ACC112 (cell line): ENCODE measurements at regions not wholly inside any gene's neighbourhood (a gene's known extent, or its start where the extent isn't known, plus 50 kb on each side); places are given as distances from the start of the nearest gene placed in this dataset.

Experiments
- H2AFZ ChIP-seq: fragments of 200-600 bp; sonication (generic); one replicate; pipeline ENCODE4 v1.6.0; 2017; ENCODE audit warnings: antibody characterized with exemption, low read length; ENCODE audit not compliant: unreplicated experiment
- H3K27ac ChIP-seq: fragments of 200-600 bp; sonication (generic); 2 replicates; pipeline ENCODE4 v1.5.1; 2014; ENCODE audit warnings: low read depth, mild to moderate bottlenecking, antibody characterized with exemption, low read length, moderate library complexity
- H3K27me3 ChIP-seq: fragments of 200-600 bp; sonication (generic); 2 replicates; pipeline ENCODE4 v1.6.1; 2014; ENCODE audit warnings: mild to moderate bottlenecking, antibody characterized with exemption, low read length, moderate library complexity, mixed read lengths; ENCODE audit not compliant: insufficient read depth
- H3K36me3 ChIP-seq: fragments of 200-600 bp; sonication (generic); 2 replicates; pipeline ENCODE4 v1.6.1; 2016; ENCODE audit warnings: mild to moderate bottlenecking, antibody characterized with exemption, low read length, moderate library complexity, mixed read lengths; ENCODE audit not compliant: insufficient read depth
- H3K4me1 ChIP-seq: fragments of 200-600 bp; sonication (generic); one replicate; pipeline ENCODE4 v1.6.1; 2016; ENCODE audit warnings: low read length, mixed read lengths; ENCODE audit not compliant: insufficient read depth, unreplicated experiment, control insufficient read depth
- H3K4me3 ChIP-seq: fragments of 200-600 bp; sonication (generic); 2 replicates; pipeline ENCODE4 v1.5.1; 2014; ENCODE audit warnings: mild to moderate bottlenecking, low read depth, low read length
- H3K79me2 ChIP-seq: fragments of 200-600 bp; sonication (generic); one replicate; pipeline ENCODE4 v1.6.0; 2016; ENCODE audit warnings: low read length; ENCODE audit not compliant: control insufficient read depth, unreplicated experiment, insufficient read depth

DNA sequence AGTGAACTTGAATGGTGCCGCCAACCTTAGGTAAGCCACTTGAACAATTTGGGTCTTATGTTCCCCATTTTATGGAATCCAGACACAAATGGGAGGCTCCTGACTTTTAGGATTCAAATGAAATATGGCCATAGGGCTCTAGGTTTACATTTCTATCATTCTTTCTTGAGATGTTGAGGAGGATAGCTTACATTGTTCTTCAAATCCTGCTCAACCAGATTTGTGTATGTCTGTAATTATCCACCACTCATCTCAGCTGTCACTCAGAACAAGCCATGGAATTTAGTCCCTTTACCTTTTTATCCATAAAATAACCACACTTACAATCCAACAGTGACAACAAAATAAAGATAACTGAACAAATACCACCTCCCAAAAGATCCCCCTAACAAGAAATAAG is 682.9 kb upstream of the PTBP2 start:
- H3K36me3 ChIP-seq: no peaks in the 10 kb centered on the region

DNA sequence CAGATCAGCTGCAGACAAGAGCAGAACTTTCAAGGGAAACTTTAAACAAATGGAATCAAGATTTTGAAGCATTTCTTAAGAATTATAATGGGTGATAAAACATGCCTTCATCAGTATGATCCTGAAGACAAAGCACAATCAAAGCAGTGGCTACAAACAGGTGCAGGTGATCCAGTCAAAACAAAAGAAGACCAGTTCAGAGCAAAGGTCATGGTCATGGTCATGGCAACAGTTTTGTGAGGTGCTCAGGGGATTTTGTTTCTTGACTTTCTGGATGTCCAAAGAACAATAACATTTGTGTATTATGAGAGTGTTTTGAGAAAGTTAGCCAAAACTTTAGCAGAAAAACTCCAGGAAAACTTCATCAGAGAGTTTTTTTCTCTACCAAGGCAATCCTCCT is 681.7 kb upstream of the PTBP2 start:
- no peak overlapping the region for H3K4me3 ChIP-seq
- H3K27me3 ChIP-seq: 0 out of 2 replicates have a peak, but pooled peaks cover 3% of the 10 kb centered on the region
- H2AFZ ChIP-seq: no peak overlapping the region

More for the DNA sequence above, 682.9 kb upstream of the PTBP2 start:
- H2AFZ ChIP-seq: no peak overlapping the region
- no peaks in the 10 kb centered on the region for H3K4me1 ChIP-seq
- 0 out of 2 replicates have a peak, but pooled peaks cover 5% of the 10 kb centered on the region for H3K27me3 ChIP-seq
- H3K4me3 ChIP-seq: no peak overlapping the region
- H3K27ac ChIP-seq: no peak overlapping the region
- no peaks in the 10 kb centered on the region for H3K79me2 ChIP-seq

DNA sequence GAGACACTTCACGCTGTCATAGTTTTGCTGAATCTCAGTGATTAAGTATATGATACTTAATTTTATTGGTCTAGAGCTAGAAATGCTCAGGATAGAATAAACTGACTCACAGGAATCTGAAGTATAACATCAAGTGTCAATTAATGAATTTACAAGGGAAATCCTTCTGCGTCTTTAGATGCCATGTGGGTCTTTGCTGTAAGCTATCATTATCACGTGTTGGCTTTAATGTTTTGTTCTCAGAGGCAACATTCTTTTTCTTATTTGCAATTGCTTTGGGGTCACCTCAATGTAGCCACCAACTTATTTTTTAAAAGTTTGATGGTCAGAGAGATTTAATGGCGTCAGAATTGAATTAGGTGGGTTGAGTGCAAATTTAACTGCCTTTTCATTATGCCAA is 680.1 kb upstream of the PTBP2 start:
- Histone ChIP-seq H3K4me3 (no peak overlapping the region), H3K27ac (no peak overlapping the region), H3K36me3 (no peaks in the 10 kb centered on the region)

More for the DNA sequence above, 681.7 kb upstream of the PTBP2 start:
- Histone ChIP-seq H3K79me2 (no peaks in the 10 kb centered on the region), H3K4me1 (no peaks in the 10 kb centered on the region), H3K27ac (no peak overlapping the region), H3K36me3 (no peaks in the 10 kb centered on the region)

DNA sequence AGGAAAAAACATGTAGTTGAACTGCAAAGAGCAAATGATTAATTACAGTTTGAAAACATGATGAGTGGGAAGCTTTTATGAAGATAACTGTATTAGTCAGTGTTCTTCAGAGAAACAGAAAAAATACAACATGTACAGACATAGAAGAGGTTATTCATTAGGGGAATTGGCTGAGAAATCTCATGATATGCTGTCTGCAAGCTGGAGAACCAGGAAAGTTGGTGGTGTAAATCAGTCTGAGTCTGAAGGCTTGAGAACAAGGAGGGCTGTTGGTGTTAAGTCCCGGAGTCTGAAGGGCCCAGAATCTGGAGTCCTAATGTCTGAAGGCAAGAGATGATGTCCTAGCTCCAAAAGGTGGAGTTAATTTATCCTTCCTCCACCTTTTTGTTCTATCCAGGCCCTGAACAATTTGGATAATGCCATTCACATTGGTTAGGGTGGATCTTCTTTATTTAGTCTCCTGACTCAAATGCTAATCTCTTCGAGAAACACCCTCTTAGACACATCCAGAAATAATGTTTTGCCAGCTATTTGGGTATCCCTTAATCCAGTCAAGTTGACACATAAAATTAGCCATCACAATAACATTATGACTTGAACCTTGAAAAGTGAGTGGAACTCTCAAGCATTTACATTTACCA is 672.9 kb upstream of the PTBP2 start:
- Histone ChIP-seq H2AFZ (no peak overlapping the region), H3K27ac (no peak overlapping the region), H3K79me2 (no peaks in the 10 kb centered on the region), H3K4me1 (no peaks in the 10 kb centered on the region), H3K4me3 (no peak overlapping the region), H3K27me3 (no peaks in the 10 kb centered on the region), H3K36me3 (no peaks in the 10 kb centered on the region)

More for the DNA sequence above, 680.1 kb upstream of the PTBP2 start:
- Histone ChIP-seq H3K4me1 (no peaks in the 10 kb centered on the region), H2AFZ (no peak overlapping the region), H3K27me3 (no peaks in the 10 kb centered on the region), H3K79me2 (no peaks in the 10 kb centered on the region)

DNA sequence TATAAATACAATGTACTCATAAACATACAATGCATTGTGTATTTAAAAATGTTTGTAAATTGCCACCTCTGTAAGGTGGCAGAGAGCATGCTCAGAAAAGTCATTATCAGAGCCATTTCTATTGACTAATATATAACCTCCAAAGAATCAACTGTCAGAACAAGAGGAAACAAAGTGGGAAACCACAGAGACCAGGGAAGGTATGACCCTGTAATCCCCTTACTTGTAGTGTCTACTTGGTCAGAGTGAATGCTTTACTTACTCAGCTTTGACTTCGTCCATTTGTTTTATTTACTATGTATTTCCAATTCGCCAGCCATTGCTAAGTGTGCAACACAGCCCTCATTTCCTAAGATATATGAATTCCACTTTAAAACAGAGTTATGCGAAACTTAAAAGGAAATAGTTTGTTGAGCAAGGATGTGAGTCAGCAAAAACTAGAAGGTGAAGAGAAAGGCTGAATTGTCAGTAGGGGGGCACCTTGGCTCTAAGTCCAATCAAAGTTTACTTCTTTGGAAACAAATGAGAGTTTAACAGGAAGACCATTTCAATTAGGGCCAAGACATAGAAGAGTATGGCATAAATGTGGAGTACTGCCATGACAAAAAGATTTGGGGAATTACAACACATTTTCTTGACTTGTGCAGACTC is 671.7 kb upstream of the PTBP2 start:
- no peaks in the 10 kb centered on the region for H3K79me2 ChIP-seq
- H3K4me3 ChIP-seq: no peak overlapping the region
- H2AFZ ChIP-seq: no peak overlapping the region
- H3K27me3 ChIP-seq: no peaks in the 10 kb centered on the region
- H3K27ac ChIP-seq: no peak overlapping the region
- no peaks in the 10 kb centered on the region for H3K36me3 ChIP-seq
- no peaks in the 10 kb centered on the region for H3K4me1 ChIP-seq

DNA sequence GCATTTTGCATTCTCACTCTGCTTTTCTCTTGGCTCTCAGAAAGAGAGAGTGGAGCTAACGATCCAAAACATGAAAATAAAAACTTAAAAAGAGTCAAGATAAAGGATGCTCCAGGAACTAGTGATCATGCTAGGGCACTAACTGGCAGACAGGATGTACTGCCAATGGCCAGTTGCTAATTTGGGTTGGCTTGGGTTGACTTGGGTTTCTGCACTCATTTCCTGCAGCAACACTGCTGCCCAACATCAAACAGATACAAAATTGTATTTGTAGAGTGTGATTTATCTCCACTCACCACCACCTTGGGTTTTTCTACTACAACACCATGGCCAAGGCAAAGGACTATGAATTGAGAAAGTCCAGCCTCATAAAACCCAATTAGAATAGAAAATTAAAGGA is 662.3 kb upstream of the PTBP2 start:
- H3K36me3 ChIP-seq: no peaks in the 10 kb centered on the region

DNA sequence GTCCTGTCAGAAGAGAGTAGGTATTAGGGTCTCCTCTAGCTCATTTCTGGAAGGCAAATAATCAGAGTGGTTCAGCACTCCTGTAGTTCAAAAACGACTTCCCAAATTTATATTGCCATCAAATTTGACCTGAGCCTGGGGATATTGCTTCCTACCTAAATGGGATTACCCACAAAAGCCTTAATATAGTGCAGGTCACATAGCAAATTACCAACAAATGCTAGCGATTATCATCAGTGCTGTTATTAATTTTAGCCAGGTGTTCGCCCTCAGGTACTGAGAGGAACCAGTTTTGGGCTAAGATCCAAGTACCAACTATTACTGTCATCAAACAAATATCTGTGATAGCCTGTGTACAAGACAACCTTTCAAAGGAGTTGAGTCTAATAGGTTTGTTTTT is 661.8 kb upstream of the PTBP2 start:
- Histone ChIP-seq H2AFZ (no peak overlapping the region), H3K4me3 (no peak overlapping the region), H3K27me3 (no peaks in the 10 kb centered on the region), H3K36me3 (no peaks in the 10 kb centered on the region), H3K4me1 (no peaks in the 10 kb centered on the region), H3K79me2 (no peaks in the 10 kb centered on the region), H3K27ac (no peak overlapping the region)

More for the DNA sequence above, 662.3 kb upstream of the PTBP2 start:
- Histone ChIP-seq H3K79me2 (no peaks in the 10 kb centered on the region), H3K27me3 (no peaks in the 10 kb centered on the region), H3K4me1 (no peaks in the 10 kb centered on the region), H3K4me3 (no peak overlapping the region), H2AFZ (no peak overlapping the region), H3K27ac (no peak overlapping the region)

DNA sequence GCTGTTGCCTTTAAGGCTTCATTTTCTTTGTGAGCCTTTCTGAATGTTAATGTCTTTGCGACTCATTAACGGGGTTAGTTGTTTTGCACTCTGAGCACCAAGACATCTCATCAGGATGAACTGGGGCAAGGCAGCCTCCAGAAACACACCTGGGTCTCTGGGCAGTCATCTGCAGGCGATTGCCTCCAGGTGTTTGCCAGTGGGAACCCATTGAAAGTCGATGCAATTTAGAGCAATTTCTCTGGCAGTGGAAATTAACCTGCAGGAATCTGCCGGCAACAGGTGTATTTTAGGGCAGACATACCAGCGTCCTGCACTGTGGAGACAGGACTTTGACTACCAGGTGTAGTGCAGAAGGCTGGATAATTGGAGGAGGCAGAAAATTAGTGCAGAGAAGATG is 661.0 kb upstream of the PTBP2 start:
- Histone ChIP-seq H2AFZ (no peak overlapping the region), H3K27ac (no peak overlapping the region), H3K36me3 (no peaks in the 10 kb centered on the region), H3K4me1 (no peaks in the 10 kb centered on the region), H3K27me3 (no peaks in the 10 kb centered on the region), H3K79me2 (no peaks in the 10 kb centered on the region), H3K4me3 (no peak overlapping the region)

DNA sequence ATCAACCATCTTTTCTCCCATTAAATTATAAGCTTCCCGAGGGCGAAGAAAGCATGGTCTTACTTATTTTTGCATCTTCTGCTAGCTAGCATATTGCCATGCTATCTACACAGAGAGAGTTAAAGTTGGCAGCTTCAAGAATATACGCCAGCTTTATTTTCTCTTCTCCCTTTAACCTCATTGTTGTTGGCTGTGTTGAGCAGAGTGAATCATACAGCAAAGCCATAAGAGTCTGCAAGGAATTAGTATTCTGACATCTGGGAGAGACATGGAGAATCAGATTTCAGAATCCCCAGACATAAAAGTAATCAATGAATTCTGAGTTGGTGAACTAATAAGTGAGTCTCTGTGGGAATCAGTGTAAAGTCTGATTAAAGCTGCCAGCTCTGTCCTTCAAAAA is 649.6 kb upstream of the PTBP2 start:
- Histone ChIP-seq H3K27ac (no peak overlapping the region), H3K4me3 (no peak overlapping the region), H3K4me1 (peaks cover 6% of the 10 kb centered on the region), H3K27me3 (no peaks in the 10 kb centered on the region), H3K79me2 (no peaks in the 10 kb centered on the region), H3K36me3 (no peaks in the 10 kb centered on the region), H2AFZ (no peak overlapping the region)

DNA sequence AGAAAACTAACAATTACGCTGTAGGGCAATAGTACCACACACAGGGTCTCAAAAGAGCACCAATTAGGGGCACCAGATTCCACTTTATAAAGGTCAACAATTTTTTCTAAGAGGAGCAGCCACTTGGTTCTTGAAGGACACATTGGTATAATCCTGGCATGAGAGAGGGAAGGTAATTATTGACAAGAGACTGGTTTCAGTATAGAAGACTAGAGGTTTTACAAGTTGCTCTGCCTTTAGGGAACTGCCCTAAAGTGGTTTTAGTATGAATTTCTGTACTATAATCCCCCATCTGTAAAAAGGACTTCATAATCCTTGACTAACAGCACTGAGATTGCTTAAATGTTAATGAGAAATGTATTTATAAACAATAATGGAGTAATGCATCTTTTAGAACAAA is 648.5 kb upstream of the PTBP2 start:
- Histone ChIP-seq H3K27me3 (no peaks in the 10 kb centered on the region), H3K4me1 (peaks cover 6% of the 10 kb centered on the region), H2AFZ (no peak overlapping the region), H3K36me3 (no peaks in the 10 kb centered on the region), H3K4me3 (no peak overlapping the region), H3K79me2 (no peaks in the 10 kb centered on the region), H3K27ac (no peak overlapping the region)

DNA sequence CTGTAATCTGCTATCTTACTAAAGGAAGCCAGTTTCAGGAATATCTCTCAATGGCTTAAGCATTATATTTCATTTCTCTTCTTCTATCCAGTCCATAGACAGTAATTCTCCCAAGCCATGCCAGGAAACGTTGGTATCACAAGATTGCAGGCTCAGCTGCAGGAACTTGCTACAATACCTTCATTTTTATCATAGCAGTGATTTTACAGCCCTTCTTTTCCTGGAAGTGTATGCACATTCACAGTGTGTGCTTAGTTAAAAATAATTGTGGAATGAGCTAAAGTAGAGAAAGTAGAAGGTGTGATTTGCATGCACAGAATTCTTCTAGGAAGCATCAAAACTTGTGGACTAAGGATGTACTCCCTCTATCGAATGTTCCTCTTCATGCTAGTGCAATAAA is 647.2 kb upstream of the PTBP2 start:
- Histone ChIP-seq H3K27ac (no peak overlapping the region), H3K79me2 (no peaks in the 10 kb centered on the region), H2AFZ (no peak overlapping the region), H3K36me3 (no peaks in the 10 kb centered on the region), H3K4me1 (peaks cover 6% of the 10 kb centered on the region), H3K4me3 (no peak overlapping the region), H3K27me3 (no peaks in the 10 kb centered on the region)
